ENCODE measurements at regions not wholly inside any gene's neighbourhood (a gene's known extent, or its start where the extent isn't known, plus 50 kb on each side); places are given as distances from the start of the nearest gene placed in this dataset.
"Not testable (repeated sequence)": the region's sequence is repeated elsewhere in the genome, so short reads cannot be mapped to it uniquely, and the experiment has no call there.

DNA sequence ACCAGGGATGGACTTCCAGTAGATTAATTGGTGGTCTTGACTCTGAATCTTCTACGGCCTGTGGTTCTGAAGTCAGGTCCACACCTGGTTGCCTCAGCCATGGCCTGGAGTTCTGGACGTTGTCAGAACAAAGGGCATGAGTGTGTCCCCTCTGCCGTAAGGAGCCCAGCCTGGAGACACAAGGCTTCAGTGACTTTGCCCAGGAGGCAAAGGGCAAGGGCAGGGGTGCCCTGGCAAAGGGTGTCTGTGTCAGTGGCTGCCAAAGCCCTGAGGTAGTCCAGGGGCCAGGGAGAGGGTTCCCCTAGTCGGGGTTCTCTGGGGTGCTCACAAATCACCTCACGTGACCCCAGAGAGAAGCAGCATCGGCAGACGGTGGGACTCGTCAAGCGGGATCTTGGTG is 273.2 kb upstream of the ZNF32 start:
- DNase-seq (ENCODE audit: low read depth): no peak
- TF ChIP-seq, protein P1, sequence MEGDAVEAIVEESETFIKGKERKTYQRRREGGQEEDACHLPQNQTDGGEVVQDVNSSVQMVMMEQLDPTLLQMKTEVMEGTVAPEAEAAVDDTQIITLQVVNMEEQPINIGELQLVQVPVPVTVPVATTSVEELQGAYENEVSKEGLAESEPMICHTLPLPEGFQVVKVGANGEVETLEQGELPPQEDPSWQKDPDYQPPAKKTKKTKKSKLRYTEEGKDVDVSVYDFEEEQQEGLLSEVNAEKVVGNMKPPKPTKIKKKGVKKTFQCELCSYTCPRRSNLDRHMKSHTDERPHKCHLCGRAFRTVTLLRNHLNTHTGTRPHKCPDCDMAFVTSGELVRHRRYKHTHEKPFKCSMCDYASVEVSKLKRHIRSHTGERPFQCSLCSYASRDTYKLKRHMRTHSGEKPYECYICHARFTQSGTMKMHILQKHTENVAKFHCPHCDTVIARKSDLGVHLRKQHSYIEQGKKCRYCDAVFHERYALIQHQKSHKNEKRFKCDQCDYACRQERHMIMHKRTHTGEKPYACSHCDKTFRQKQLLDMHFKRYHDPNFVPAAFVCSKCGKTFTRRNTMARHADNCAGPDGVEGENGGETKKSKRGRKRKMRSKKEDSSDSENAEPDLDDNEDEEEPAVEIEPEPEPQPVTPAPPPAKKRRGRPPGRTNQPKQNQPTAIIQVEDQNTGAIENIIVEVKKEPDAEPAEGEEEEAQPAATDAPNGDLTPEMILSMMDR (IDR thresholded peaks at IDR 0.05; ENCODE audit: insufficient read depth, low read depth, low read length, missing control alignments): no peak
- no peak overlapping the region for H3K4me3 ChIP-seq (ENCODE audit: low read depth, low read length)

DNA sequence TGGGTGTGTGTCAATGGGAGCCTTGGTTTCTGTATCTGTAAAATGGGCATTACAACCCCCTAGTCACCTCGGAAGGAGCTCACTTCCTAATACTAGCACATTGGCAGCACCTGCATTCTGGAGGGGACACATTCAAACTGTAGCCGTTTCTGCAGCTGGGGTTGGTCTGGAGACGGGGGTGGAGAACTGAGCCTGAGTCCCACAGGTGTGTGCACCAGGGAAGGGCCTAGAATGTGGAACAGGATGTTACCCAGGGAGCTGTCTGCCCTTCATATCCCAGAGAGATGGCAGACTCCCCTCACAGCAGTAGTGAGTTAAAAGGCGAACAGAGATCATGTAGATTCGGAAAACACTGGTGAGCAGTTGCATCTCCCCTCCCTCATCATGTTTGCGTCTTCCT is 272.8 kb upstream of the ZNF32 start:
- H3K4me3 ChIP-seq (ENCODE audit: low read depth, low read length): no peak overlapping the region
- TF ChIP-seq, protein P1 (IDR thresholded peaks at IDR 0.05; ENCODE audit: insufficient read depth, low read depth, low read length, missing control alignments): no peak
- DNase-seq (ENCODE audit: low read depth): no peak

DNA sequence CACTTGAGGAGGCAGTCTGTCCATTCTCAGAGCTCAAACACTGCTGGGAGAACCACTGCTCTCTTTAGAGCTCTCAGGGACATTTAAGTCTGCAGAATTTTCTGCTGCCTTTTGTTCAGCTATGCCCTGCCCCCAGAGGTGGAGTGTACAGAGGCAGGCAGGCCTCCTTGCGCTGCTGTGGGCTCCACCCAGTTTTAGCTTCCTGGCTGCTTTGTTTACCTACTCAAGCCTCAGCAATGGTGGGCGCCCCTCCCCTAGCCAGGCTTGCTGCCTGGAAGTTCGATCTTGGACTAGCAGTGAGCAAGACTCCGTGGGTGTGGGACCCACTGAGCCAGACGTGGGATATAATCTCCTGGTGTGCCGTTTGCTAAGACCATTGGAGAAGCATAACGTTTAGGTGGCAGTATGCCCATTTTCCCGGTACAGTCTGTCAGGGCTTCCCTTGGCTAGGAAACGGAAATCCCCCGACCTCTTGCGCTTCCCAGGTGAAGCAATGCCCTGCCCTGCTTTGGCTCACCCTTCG is 271.6 kb upstream of the ZNF32 start:
- not testable (repeated sequence) for DNase-seq (ENCODE audit: low read depth); H3K4me3 ChIP-seq (ENCODE audit: low read depth, low read length)

DNA sequence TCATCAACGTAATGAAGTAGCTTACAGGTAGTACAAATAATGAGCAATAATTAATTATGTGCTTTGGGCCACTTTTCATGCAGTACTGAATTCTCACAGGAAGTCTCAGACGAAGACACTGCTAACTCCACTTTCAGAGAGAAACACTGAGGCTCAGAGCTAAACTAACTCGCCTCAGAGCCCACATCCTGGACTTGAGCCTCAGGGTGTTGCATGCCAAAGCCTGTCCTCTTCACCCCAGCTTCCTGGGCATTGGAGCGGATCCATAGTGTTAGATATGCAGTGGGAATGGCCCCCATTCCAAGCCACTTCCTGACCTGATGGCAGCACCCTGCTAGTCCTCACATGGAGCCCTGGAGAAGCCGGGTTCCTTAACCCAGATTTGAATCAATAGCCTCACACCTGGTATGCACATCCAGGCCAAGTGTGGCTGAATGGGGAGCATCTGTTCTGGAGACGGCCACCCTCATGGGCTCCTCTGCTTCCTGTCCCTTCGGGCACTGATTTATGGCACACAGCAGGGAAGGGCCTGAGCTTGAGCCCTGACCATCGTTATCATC is 265.1 kb upstream of the ZNF32 start:
- no peak overlapping the region for H3K4me3 ChIP-seq (ENCODE audit: low read depth, low read length)
- peak; percentile 29 for DNase-seq (ENCODE audit: low read depth)
- TF ChIP-seq, protein P1 (IDR thresholded peaks at IDR 0.05; ENCODE audit: insufficient read depth, low read depth, low read length, missing control alignments): no peak

DNA sequence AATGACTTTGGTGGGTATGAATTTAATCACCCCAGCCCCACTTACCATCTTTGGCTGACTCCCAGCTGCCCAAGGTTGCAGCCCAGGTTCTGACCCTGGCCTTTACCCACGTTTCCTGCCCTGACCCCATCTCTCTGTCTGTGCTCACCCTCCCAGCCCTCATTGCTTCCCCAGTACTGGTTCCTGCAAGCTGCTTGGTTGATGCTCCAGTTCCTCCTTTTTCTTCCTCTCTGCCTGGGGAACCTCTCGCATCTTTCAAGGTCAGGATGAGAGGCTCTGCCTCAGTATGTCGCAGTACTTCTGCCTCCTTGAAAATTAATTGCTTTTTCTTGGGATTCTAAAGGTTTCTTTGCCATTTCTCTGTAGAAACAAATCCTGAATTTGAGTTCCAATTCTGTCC is 263.8 kb upstream of the ZNF32 start:
- TF ChIP-seq, protein P1 (IDR thresholded peaks at IDR 0.05; ENCODE audit: insufficient read depth, low read depth, low read length, missing control alignments): no peak
- H3K4me3 ChIP-seq (ENCODE audit: low read depth, low read length): no peak overlapping the region
- DNase-seq (ENCODE audit: low read depth): no peak

DNA sequence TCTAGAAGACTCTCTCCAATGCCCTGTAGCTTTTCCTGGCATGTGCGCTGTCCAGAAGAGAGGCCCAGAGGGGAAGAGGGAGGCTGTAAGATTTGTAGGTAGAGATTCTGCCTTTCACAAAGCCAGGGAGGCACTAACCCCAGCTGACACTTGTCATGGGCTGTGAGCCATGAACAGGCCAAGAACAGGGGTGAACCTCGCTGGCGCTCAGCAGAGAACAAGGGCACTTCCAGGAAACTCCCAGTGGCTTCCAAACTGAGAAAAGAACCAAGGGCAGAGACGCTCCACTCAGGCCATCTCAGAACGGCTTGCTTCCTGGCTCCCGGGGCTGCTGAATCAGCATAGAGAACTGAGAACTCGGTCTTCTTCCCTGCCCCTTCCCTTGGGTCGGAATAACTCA is 257.8 kb upstream of the ZNF32 start:
- no peak for DNase-seq (ENCODE audit: low read depth)
- no peak overlapping the region for H3K4me3 ChIP-seq (ENCODE audit: low read depth, low read length)
- TF ChIP-seq, protein P1 (IDR thresholded peaks at IDR 0.05; ENCODE audit: insufficient read depth, low read depth, low read length, missing control alignments): no peak

DNA sequence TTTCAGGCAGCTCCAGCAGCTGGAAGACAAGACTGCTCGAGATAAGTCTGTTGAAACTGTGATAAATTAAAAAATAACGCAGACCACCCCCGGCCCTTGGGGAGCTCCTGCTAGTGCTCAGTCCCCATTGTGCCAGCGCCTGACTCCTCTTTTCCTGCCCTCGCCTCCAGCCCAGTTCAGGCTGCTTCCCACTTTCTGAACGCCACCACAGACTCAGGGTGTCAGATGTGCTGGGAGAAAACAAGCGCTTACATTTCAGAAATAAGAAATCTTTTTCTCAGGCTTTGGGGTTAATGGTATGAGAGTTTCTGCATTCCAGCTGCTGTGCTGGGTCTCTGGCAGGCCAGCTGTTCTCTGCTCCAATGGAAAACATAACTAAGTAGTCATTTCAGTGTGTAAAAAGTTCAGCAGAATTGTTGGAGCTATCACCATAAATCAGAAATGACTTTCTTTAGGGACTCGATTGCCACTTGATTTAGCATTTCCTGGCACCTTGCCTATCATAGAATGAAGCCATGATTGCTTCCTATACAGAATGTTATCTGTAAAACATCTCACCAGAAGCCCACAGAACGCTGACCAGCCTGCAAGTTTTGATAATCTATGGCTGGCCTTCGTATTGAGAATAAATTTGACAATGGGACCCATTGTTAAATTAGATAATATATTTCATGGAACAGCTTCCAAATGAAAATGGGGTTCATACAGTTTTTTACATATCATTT is 257.0 kb upstream of the ZNF32 start:
- TF ChIP-seq, protein P1 (IDR thresholded peaks at IDR 0.05; ENCODE audit: insufficient read depth, low read depth, low read length, missing control alignments): no peak
- no peak for DNase-seq (ENCODE audit: low read depth)
- no peak overlapping the region for H3K4me3 ChIP-seq (ENCODE audit: low read depth, low read length)

Measured in GM12865 (cell line).